Keratinocyte (primary cell): ENCODE measurements at regions not wholly inside any gene's neighbourhood (a gene's known extent, or its start where the extent isn't known, plus 50 kb on each side); places are given as distances from the start of the nearest gene placed in this dataset.

ENCODE experiments used
- EZH2 ChIP-seq: IDR thresholded peaks from one replicate; pipeline ENCODE4 v1.6.1; 2012; ENCODE audit warnings: inconsistent platforms, mild to moderate bottlenecking, low read length, moderate library complexity
- TF ChIP-seq, protein P1 (sequence below), 3 experiments: IDR thresholded peaks in 1 of 3; conservative IDR thresholded peaks in 1 of 3; optimal IDR thresholded peaks in 1 of 3; 2 replicates in 2 of 3; 3 replicates in 1 of 3; pipeline versions ENCODE3 to v1.5.1; 2011; ENCODE audit warnings: low read length in 3 of 3, mild to moderate bottlenecking in 3 of 3, moderate library complexity in 2 of 3, control low read depth in 1 of 3, inconsistent platforms in 1 of 3; ENCODE audit not compliant: insufficient read depth in 2 of 3; ENCODE audit errors: extremely low read depth in 1 of 3

DNA sequence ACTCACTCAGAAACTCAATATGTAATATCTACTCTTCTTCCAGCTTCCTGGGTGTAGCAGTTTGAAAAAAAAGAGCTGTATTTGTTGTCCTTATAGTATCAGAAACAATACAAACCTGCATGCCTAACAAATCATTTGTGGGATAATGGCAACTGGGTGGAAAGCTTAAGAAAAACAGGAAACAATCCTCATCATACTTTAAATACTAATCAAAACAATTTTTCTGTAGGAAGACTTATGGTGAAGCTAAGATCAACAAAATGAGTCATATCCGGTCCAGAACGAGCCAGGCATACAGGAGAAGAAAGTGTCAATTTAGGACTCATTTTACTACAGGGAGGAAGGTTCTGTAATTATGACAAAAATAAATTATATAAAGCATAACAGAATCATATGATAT lies 181.8 kb upstream of the ADGRL4 start:
- TF ChIP-seq, protein P1, sequence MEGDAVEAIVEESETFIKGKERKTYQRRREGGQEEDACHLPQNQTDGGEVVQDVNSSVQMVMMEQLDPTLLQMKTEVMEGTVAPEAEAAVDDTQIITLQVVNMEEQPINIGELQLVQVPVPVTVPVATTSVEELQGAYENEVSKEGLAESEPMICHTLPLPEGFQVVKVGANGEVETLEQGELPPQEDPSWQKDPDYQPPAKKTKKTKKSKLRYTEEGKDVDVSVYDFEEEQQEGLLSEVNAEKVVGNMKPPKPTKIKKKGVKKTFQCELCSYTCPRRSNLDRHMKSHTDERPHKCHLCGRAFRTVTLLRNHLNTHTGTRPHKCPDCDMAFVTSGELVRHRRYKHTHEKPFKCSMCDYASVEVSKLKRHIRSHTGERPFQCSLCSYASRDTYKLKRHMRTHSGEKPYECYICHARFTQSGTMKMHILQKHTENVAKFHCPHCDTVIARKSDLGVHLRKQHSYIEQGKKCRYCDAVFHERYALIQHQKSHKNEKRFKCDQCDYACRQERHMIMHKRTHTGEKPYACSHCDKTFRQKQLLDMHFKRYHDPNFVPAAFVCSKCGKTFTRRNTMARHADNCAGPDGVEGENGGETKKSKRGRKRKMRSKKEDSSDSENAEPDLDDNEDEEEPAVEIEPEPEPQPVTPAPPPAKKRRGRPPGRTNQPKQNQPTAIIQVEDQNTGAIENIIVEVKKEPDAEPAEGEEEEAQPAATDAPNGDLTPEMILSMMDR (optimal IDR thresholded peaks at IDR 0.05 in 1 of 3, IDR thresholded peaks at IDR 0.05 in 1 of 3, conservative IDR thresholded peaks at IDR 0.05 in 1 of 3; ENCODE audit: extremely low read depth in 1 of 3, insufficient read depth in 2 of 3, low read length in 3 of 3), result no peak
- TF ChIP-seq EZH2, result no peak
